ENCODE measurements at regions not wholly inside any gene's neighbourhood (a gene's known extent, or its start where the extent isn't known, plus 50 kb on each side); places are given as distances from the start of the nearest gene placed in this dataset.

- no peak overlapping the region for H3K4me3 ChIP-seq
- DNase-seq (no peak), ATAC-seq (no peak)
- H3K27me3 ChIP-seq, result no peaks in the 10 kb centered on the region
- intact Hi-C loops (cut with DNase I), result no loop called here
- H3K36me3 ChIP-seq, result no peaks in the 10 kb centered on the region
- no peaks in the 10 kb centered on the region for H3K4me1 ChIP-seq
- TF ChIP-seq, protein P1, sequence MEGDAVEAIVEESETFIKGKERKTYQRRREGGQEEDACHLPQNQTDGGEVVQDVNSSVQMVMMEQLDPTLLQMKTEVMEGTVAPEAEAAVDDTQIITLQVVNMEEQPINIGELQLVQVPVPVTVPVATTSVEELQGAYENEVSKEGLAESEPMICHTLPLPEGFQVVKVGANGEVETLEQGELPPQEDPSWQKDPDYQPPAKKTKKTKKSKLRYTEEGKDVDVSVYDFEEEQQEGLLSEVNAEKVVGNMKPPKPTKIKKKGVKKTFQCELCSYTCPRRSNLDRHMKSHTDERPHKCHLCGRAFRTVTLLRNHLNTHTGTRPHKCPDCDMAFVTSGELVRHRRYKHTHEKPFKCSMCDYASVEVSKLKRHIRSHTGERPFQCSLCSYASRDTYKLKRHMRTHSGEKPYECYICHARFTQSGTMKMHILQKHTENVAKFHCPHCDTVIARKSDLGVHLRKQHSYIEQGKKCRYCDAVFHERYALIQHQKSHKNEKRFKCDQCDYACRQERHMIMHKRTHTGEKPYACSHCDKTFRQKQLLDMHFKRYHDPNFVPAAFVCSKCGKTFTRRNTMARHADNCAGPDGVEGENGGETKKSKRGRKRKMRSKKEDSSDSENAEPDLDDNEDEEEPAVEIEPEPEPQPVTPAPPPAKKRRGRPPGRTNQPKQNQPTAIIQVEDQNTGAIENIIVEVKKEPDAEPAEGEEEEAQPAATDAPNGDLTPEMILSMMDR (IDR thresholded peaks at IDR 0.05), result no peak
- no peaks in the 10 kb centered on the region for H3K9me3 ChIP-seq
- H3K27ac ChIP-seq, result no peak overlapping the region
These were observed 113.4 kb downstream of the CASP12 start for GRCh38 chr11:104784684-104785460.

DNA sequence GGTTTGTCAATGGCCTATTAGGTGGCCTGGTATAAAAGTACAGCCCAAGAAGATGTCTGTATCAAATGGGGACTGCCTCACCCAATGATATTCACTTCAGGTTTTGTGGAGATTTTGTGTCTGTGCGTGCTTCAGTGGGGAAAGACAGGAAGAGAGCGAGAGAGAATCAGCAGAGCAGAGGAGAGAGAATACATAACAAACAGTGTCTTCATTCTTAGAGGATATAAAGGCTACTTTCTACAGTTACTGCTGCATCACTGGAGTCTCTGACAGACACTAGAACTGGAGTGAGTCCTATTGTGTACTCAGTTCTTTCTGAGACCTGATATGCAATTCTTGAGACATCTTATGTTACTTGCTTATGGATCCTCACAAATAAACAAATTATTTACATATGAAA lies 115.0 kb downstream of the CASP12 start:
- Histone ChIP-seq H3K27me3 (no peaks in the 10 kb centered on the region), H3K4me3 (no peak overlapping the region), H3K36me3 (no peaks in the 10 kb centered on the region), H3K9me3 (no peaks in the 10 kb centered on the region), H3K27ac (no peak overlapping the region), H3K4me1 (no peaks in the 10 kb centered on the region)
- ATAC-seq, result no peak
- intact Hi-C loops (cut with DNase I), result no loop called here
- no peak for DNase-seq
- TF ChIP-seq, protein P1 (IDR thresholded peaks at IDR 0.05), result no peak

DNA sequence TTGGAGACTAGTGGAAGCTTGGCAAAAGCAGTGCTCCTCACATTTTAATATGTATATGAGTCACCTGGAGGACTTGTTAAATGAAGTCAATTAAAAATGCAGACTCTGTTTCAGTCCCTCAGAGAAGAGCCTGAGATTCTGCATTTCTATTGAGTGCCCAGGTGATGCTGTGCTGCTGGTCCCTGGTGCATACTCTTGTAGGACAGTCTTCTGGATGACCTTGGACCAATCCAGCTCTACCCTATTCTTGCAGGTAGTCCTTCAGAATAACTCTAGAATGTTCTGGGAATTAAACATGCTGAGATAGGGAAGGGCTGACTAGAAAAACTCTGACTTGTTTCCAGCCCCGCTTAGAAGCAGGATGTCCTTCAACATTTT lies 115.9 kb downstream of the CASP12 start:
- H3K27ac ChIP-seq, result no peak overlapping the region
- intact Hi-C loops (cut with DNase I), result no loop called here
- ATAC-seq (no peak), DNase-seq (no peak)
- no peaks in the 10 kb centered on the region for H3K9me3 ChIP-seq
- TF ChIP-seq, protein P1 (IDR thresholded peaks at IDR 0.05), result no peak
- H3K4me3 ChIP-seq, result no peak overlapping the region
- H3K27me3 ChIP-seq, result no peaks in the 10 kb centered on the region
- no peaks in the 10 kb centered on the region for H3K36me3 ChIP-seq
- H3K4me1 ChIP-seq, result no peaks in the 10 kb centered on the region

GRCh38 chr11:104781719-104782376 lies 116.4 kb downstream of the CASP12 start:
- Histone ChIP-seq H3K36me3 (no peaks in the 10 kb centered on the region), H3K4me1 (no peaks in the 10 kb centered on the region), H3K9me3 (no peaks in the 10 kb centered on the region), H3K27me3 (no peaks in the 10 kb centered on the region), H3K27ac (no peak overlapping the region), H3K4me3 (no peak overlapping the region)
- ATAC-seq (no peak), DNase-seq (no peak)
- intact Hi-C loops (cut with DNase I), result no loop called here
- TF ChIP-seq, protein P1 (IDR thresholded peaks at IDR 0.05), result no peak

DNA sequence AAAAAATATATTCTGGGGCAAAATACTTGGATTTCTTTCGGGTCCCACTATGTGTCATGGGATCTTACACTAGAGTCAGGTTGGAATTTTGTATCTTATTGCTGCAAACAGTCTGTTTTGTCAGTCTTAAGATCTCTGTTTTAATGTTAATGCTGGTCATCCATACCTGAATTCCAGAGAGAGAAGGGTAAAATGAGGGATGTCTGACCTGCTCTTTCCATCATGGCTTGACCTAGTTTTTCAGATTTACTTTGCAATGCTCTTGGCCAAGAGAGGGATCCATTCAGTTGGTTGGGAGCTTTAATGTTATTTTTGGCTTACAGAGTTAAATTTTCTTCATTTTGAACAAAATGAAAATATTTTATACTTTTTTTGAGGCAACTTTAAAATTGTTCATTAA lies 117.2 kb downstream of the CASP12 start:
- ATAC-seq, result no peak
- H3K36me3 ChIP-seq, result no peaks in the 10 kb centered on the region
- intact Hi-C loops (cut with DNase I), result no loop called here
- H3K9me3 ChIP-seq, result no peaks in the 10 kb centered on the region
- no peak overlapping the region for H3K27ac ChIP-seq
- TF ChIP-seq, protein P1 (IDR thresholded peaks at IDR 0.05), result no peak
- no peak for DNase-seq
- no peaks in the 10 kb centered on the region for H3K27me3 ChIP-seq
- H3K4me1 ChIP-seq, result no peaks in the 10 kb centered on the region
- H3K4me3 ChIP-seq, result no peak overlapping the region
